Left lung (tissue), 4 donors: ENCODE measurements at regions not wholly inside any gene's neighbourhood (a gene's known extent, or its start where the extent isn't known, plus 50 kb on each side); places are given as distances from the start of the nearest gene placed in this dataset.
A peak's percentile ranks its signal among the peaks of the same experiment; 100 is the strongest.

ENCODE experiments used
- ATAC-seq: fragments of 200-7000 bp; cut with Tn5 transposase; one replicate; pipeline ENCODE4 v1.9.1; 2020; ENCODE audit warnings: moderate library complexity
- DNase-seq, 4 donors: peaks; one replicate each; pipeline ENCODE4 v3.0.0-alpha.2; 2013 to 2020
- H3K27ac ChIP-seq, 2 donors: fragments of 200-600 bp; sonication (generic) in 1 of 2; one replicate each; pipeline versions ENCODE4 v1.5.0 to v1.8.0; 2020 to 2021
- H3K27me3 ChIP-seq, 2 donors: fragments of 200-600 bp; sonication (generic) in 1 of 2; one replicate each; pipeline versions ENCODE4 v1.5.0 to v1.8.0; 2020 to 2021
- H3K36me3 ChIP-seq, 2 donors: fragments of 200-600 bp; sonication (generic) in 1 of 2; one replicate each; pipeline versions ENCODE4 v1.5.0 to v1.8.0; 2020 to 2021
- H3K4me1 ChIP-seq, 2 donors: fragments of 200-600 bp; one replicate each; pipeline ENCODE4 v1.8.0; 2021
- H3K4me3 ChIP-seq, 2 donors: fragments of 200-600 bp; sonication (generic) in 1 of 2; one replicate each; pipeline versions ENCODE4 v1.5.0 to v1.8.0; 2020 to 2021; ENCODE audit warnings: mild to moderate bottlenecking in 1 of 2
- H3K9me3 ChIP-seq, 2 donors: fragments of 200-600 bp; sonication (generic) in 1 of 2; one replicate each; pipeline versions ENCODE4 v1.5.0 to v1.8.0; 2020 to 2021
- CTCF ChIP-seq, 2 donors: fragments of 200-600 bp; sonication (generic) in 1 of 2; IDR thresholded peaks; one replicate each; pipeline versions ENCODE4 v1.5.0 to v1.8.0; 2021; ENCODE audit warnings: antibody characterized with exemption in 2 of 2
- intact Hi-C, 2 donors: fragments of 100-400 bp; cut with DNase I; formaldehyde crosslinking; loops; one replicate each; pipeline versions ENCODE4 v1.11.2 to v1.14.2; 2022
- donor health status: DM: no; HTN: yes; CAD: no.
- donor health status: DM: no; HTN: no; CAD: no.

GRCh38 chrX:42944381-42944998 lies 166.5 kb upstream of the PPP1R2C start:
- intact Hi-C loops = no loop called here
- H3K4me1 ChIP-seq = no peaks in the 10 kb centered on the region
- TF ChIP-seq CTCF (IDR thresholded peaks at IDR 0.05) = no peak
- ATAC-seq (no peak), DNase-seq (no peak)
- no peaks in the 10 kb centered on the region for H3K36me3 ChIP-seq
- H3K27ac ChIP-seq = no peak overlapping the region
- H3K4me3 ChIP-seq = no peak overlapping the region
- H3K9me3 ChIP-seq = no peaks in the 10 kb centered on the region
- no peaks in the 10 kb centered on the region for H3K27me3 ChIP-seq

- Histone ChIP-seq H3K27ac (no peak overlapping the region), H3K4me3 (no peak overlapping the region), H3K27me3 (no peaks in the 10 kb centered on the region), H3K9me3 (no peaks in the 10 kb centered on the region), H3K36me3 (no peaks in the 10 kb centered on the region), H3K4me1 (no peaks in the 10 kb centered on the region)
- no peak for DNase-seq
- TF ChIP-seq CTCF (IDR thresholded peaks at IDR 0.05) = no peak
- ATAC-seq = no peak
- intact Hi-C loops = no loop called here
These were observed 168.7 kb upstream of the PPP1R2C start for GRCh38 chrX:42946544-42947194.

GRCh38 chrX:42948723-42949657 lies 171.0 kb upstream of the PPP1R2C start:
- no peaks in the 10 kb centered on the region for H3K27me3 ChIP-seq
- no peaks in the 10 kb centered on the region for H3K4me1 ChIP-seq
- DNase-seq (peak in 2 of 4 donors; percentile 14 to 23), ATAC-seq (no peak)
- no peak overlapping the region for H3K4me3 ChIP-seq
- H3K9me3 ChIP-seq = no peaks in the 10 kb centered on the region
- intact Hi-C loops = no loop called here
- no peak for TF ChIP-seq CTCF (IDR thresholded peaks at IDR 0.05)
- no peak overlapping the region for H3K27ac ChIP-seq
- no peaks in the 10 kb centered on the region for H3K36me3 ChIP-seq

- ATAC-seq (no peak), DNase-seq (no peak)
- Histone ChIP-seq H3K27me3 (no peaks in the 10 kb centered on the region), H3K27ac (no peak overlapping the region), H3K4me1 (no peaks in the 10 kb centered on the region), H3K9me3 (no peaks in the 10 kb centered on the region), H3K4me3 (no peak overlapping the region), H3K36me3 (no peaks in the 10 kb centered on the region)
- intact Hi-C loops = no loop called here
- TF ChIP-seq CTCF (IDR thresholded peaks at IDR 0.05) = no peak
These were observed 173.8 kb upstream of the PPP1R2C start for GRCh38 chrX:42951747-42952146.

- ATAC-seq = no peak
- no peaks in the 10 kb centered on the region for H3K27me3 ChIP-seq
- DNase-seq = no peak
- no peak overlapping the region for H3K4me3 ChIP-seq
- H3K36me3 ChIP-seq = no peaks in the 10 kb centered on the region
- no peak for TF ChIP-seq CTCF (IDR thresholded peaks at IDR 0.05)
- no peaks in the 10 kb centered on the region for H3K9me3 ChIP-seq
- intact Hi-C loops = no loop called here
- H3K4me1 ChIP-seq = no peaks in the 10 kb centered on the region
- no peak overlapping the region for H3K27ac ChIP-seq
These were observed 174.7 kb upstream of the PPP1R2C start for GRCh38 chrX:42952621-42953020.
